Mesenchymal stem cell (in vitro differentiated cells and primary cell): ENCODE measurements at regions not wholly inside any gene's neighbourhood (a gene's known extent, or its start where the extent isn't known, plus 50 kb on each side); places are given as distances from the start of the nearest gene placed in this dataset.

ENCODE experiments used
- DNase-seq: peaks from one replicate; pipeline ENCODE4 v3.0.0-alpha.2; 2013
- H2AFZ ChIP-seq: one replicate; pipeline ENCODE4 v1.6.1; 2013; ENCODE audit warnings: low read depth, mild to moderate bottlenecking, control low read depth, inconsistent platforms, low read length, moderate library complexity
- H2AK5ac ChIP-seq: 2 replicates; pipeline ENCODE4 v1.6.1; 2013; ENCODE audit warnings: low read length, moderate library complexity, mild to moderate bottlenecking, inconsistent platforms; ENCODE audit not compliant: severe bottlenecking
- H2BK120ac ChIP-seq: one replicate; pipeline ENCODE4 v1.6.1; 2013; ENCODE audit warnings: low read depth, mild to moderate bottlenecking, inconsistent platforms, low read length, moderate library complexity
- H2BK12ac ChIP-seq, 2 experiments: one replicate each; pipeline ENCODE4 v1.6.1; 2013; ENCODE audit warnings: inconsistent platforms in 2 of 2, low read length in 2 of 2, mild to moderate bottlenecking in 2 of 2, moderate library complexity in 2 of 2, control low read depth in 1 of 2
- H2BK15ac ChIP-seq: one replicate; pipeline ENCODE4 v1.6.1; 2013; ENCODE audit warnings: mild to moderate bottlenecking, low read depth, inconsistent platforms; ENCODE audit not compliant: poor library complexity, severe bottlenecking
- H2BK5ac ChIP-seq: 2 replicates; pipeline ENCODE4 v1.6.1; 2013; ENCODE audit warnings: low read depth, mild to moderate bottlenecking, low read length, control low read depth, inconsistent platforms; ENCODE audit not compliant: poor library complexity, severe bottlenecking
- H3K14ac ChIP-seq, 2 experiments: one replicate each; pipeline ENCODE4 v1.6.1; 2013; ENCODE audit warnings: inconsistent platforms in 2 of 2, low read length in 2 of 2, control low read depth in 1 of 2, mild to moderate bottlenecking in 1 of 2, moderate library complexity in 1 of 2
- H3K18ac ChIP-seq, 2 experiments: one replicate each; pipeline ENCODE4 v1.6.1; 2013; ENCODE audit warnings: inconsistent platforms in 2 of 2, low read length in 2 of 2, control low read depth in 1 of 2, low read depth in 1 of 2, mild to moderate bottlenecking in 1 of 2
- H3K23ac ChIP-seq, 2 experiments: one replicate each; pipeline ENCODE4 v1.6.1; 2013; ENCODE audit warnings: inconsistent platforms in 2 of 2, low read length in 2 of 2, mild to moderate bottlenecking in 2 of 2, moderate library complexity in 2 of 2, control low read depth in 1 of 2
- H3K27ac ChIP-seq: 2 replicates; pipeline ENCODE4 v1.5.1; 2013; ENCODE audit warnings: mild to moderate bottlenecking, moderate library complexity, low read length, control low read depth, inconsistent platforms; ENCODE audit not compliant: poor library complexity, severe bottlenecking
- H3K27me3 ChIP-seq, 2 experiments: 2 replicates each; pipeline versions ENCODE4 v1.6.1 to v1.7.0; 2013; ENCODE audit warnings: low read length in 2 of 2, mild to moderate bottlenecking in 2 of 2, moderate library complexity in 2 of 2, control low read depth in 1 of 2, inconsistent platforms in 1 of 2; ENCODE audit not compliant: control insufficient read depth in 1 of 2, insufficient read depth in 1 of 2
- H3K36me3 ChIP-seq, 2 experiments: 2 replicates each; pipeline versions ENCODE4 v1.6.1 to v1.7.0; 2013; ENCODE audit warnings: low read length in 2 of 2, control low read depth in 1 of 2, inconsistent platforms in 1 of 2, low read depth in 1 of 2, mild to moderate bottlenecking in 1 of 2; ENCODE audit not compliant: insufficient read depth in 2 of 2, control insufficient read depth in 1 of 2
- H3K4ac ChIP-seq, 2 experiments: one replicate each; pipeline ENCODE4 v1.6.1; 2013; ENCODE audit warnings: inconsistent platforms in 2 of 2, low read length in 2 of 2, mild to moderate bottlenecking in 2 of 2, moderate library complexity in 2 of 2, control low read depth in 1 of 2, low read depth in 1 of 2
- H3K4me1 ChIP-seq: 2 replicates; pipeline ENCODE4 v1.6.1; 2013; ENCODE audit warnings: low read depth, low read length, control low read depth; ENCODE audit not compliant: control insufficient read depth, insufficient read depth
- H3K4me2 ChIP-seq: 2 replicates; pipeline ENCODE4 v1.6.1; 2013; ENCODE audit warnings: low read length, mild to moderate bottlenecking, inconsistent platforms; ENCODE audit not compliant: poor library complexity, severe bottlenecking
- H3K4me3 ChIP-seq, 2 experiments: 2 replicates each; pipeline versions ENCODE4 v1.5.1 to v1.7.0; 2013; ENCODE audit warnings: low read length in 2 of 2, mild to moderate bottlenecking in 2 of 2, control low read depth in 1 of 2, low read depth in 1 of 2; ENCODE audit not compliant: insufficient read depth in 1 of 2
- H3K79me1 ChIP-seq: replicated peaks from 2 replicates; pipeline ENCODE4 v1.6.1; 2013; ENCODE audit warnings: mild to moderate bottlenecking, control low read depth, low read length, inconsistent platforms; ENCODE audit not compliant: poor library complexity, severe bottlenecking
- H3K9ac ChIP-seq: 2 replicates; pipeline ENCODE4 v1.7.0; 2013; ENCODE audit warnings: mild to moderate bottlenecking, low read length, moderate library complexity
- H3K9me3 ChIP-seq: 2 replicates; pipeline ENCODE4 v1.7.0; 2013; ENCODE audit warnings: mild to moderate bottlenecking, low read length; ENCODE audit not compliant: control insufficient read depth
- H4K8ac ChIP-seq: one replicate; pipeline ENCODE4 v1.6.1; 2013; ENCODE audit warnings: inconsistent platforms, mild to moderate bottlenecking, low read length, moderate library complexity
- H4K91ac ChIP-seq: one replicate; pipeline ENCODE4 v1.6.1; 2013; ENCODE audit warnings: mild to moderate bottlenecking, low read length, inconsistent platforms
- WGBS: methylation state at CpG from one replicate; pipeline ENCODE4 v1.1.7; 2013; ENCODE audit warnings: mixed read lengths; 5-methylcytosine and 5-hydroxymethylcytosine counted together

DNA sequence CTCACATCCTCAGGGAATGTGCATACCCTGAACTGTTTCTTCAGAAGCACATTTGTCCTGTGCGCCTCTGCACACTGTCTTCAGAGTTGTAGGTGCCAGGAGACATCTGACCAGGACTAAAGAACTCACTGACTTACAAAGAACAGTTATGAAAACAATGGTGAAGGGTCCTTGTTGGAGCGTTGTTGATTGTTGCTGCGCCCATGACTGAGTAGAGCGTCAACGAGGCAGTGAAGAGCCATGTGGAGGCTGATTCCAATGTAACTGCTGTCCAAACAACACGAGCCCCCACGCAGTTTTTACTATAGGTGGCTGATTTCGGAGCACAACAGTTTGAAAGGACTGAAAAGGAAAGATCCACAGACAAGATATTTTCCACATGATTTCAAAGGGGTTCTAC is 380.3 kb downstream of the CDH26 start:
- H3K9ac ChIP-seq: no peak overlapping the region
- H4K8ac ChIP-seq: no peak overlapping the region
- H2AFZ ChIP-seq: no peak overlapping the region
- H3K4me2 ChIP-seq: no peak overlapping the region
- no peaks in the 10 kb centered on the region for H3K36me3 ChIP-seq
- no peak overlapping the region for H2BK5ac ChIP-seq
- no peaks in the 10 kb centered on the region for H3K4me1 ChIP-seq
- no peak overlapping the region for H3K4ac ChIP-seq
- no peak overlapping the region for H3K18ac ChIP-seq
- H3K23ac ChIP-seq: no peak overlapping the region
- H2BK12ac ChIP-seq: no peak overlapping the region
- 57% methylated on average over 8 of the region's 8 CpGs for WGBS
- H2BK120ac ChIP-seq: no peak overlapping the region
- H3K14ac ChIP-seq: no peak overlapping the region
- no peak overlapping the region for H2BK15ac ChIP-seq
- DNase-seq: no peak
- H3K27ac ChIP-seq: no peak overlapping the region
- no peak overlapping the region for H4K91ac ChIP-seq
- H3K27me3 ChIP-seq: no peaks in the 10 kb centered on the region
- H3K79me1 ChIP-seq: no peaks in the 10 kb centered on the region
- no peaks in the 10 kb centered on the region for H3K9me3 ChIP-seq
- no peak overlapping the region for H3K4me3 ChIP-seq
- no peak overlapping the region for H2AK5ac ChIP-seq

DNA sequence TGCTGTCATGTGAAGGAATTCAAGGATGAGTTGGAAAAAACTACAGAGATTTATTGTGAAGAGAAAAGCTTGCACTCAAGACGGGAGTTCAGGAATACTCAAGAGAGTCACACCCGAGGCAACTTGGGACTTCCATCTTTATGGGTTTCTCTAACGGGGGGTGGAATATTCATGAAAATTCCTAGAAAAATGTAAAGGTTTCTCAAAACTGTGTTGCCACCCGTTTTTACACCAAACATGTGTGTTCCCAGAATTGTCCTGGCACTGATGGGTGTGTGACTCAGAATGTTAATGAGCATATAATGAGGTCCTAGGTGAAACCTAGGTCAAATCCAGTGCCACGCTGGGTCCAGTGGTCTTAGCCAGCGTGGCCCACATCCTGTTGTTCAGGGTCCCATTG is 381.5 kb downstream of the CDH26 start:
- no peak overlapping the region for H4K91ac ChIP-seq
- H2BK15ac ChIP-seq: no peak overlapping the region
- no peak overlapping the region for H2BK120ac ChIP-seq
- H3K4ac ChIP-seq: no peak overlapping the region
- 61% methylated on average over 6 of the region's 6 CpGs for WGBS
- no peaks in the 10 kb centered on the region for H3K27me3 ChIP-seq
- no peaks in the 10 kb centered on the region for H3K4me1 ChIP-seq
- no peaks in the 10 kb centered on the region for H3K79me1 ChIP-seq
- no peak overlapping the region for H3K4me3 ChIP-seq
- no peak overlapping the region for H4K8ac ChIP-seq
- no peak overlapping the region for H2AFZ ChIP-seq
- H3K9me3 ChIP-seq: no peaks in the 10 kb centered on the region
- DNase-seq: no peak
- no peak overlapping the region for H3K18ac ChIP-seq
- H3K23ac ChIP-seq: no peak overlapping the region
- no peak overlapping the region for H3K4me2 ChIP-seq
- H3K27ac ChIP-seq: no peak overlapping the region
- no peak overlapping the region for H3K9ac ChIP-seq
- no peaks in the 10 kb centered on the region for H3K36me3 ChIP-seq
- H2AK5ac ChIP-seq: no peak overlapping the region
- H3K14ac ChIP-seq: no peak overlapping the region
- no peak overlapping the region for H2BK5ac ChIP-seq
- no peak overlapping the region for H2BK12ac ChIP-seq

GRCh38 chr20:60340232-60340631 is 382.0 kb downstream of the CDH26 start:
- Histone ChIP-seq H3K9me3 (no peaks in the 10 kb centered on the region), H2BK5ac (no peak overlapping the region), H3K36me3 (no peaks in the 10 kb centered on the region), H3K14ac (no peak overlapping the region), H3K4me2 (no peak overlapping the region), H3K23ac (no peak overlapping the region), H2AFZ (no peak overlapping the region), H3K9ac (no peak overlapping the region), H4K8ac (no peak overlapping the region), H3K18ac (no peak overlapping the region), H3K4me1 (peaks cover 1% of the 10 kb centered on the region), H3K79me1 (no peaks in the 10 kb centered on the region), H2AK5ac (no peak overlapping the region), H3K4me3 (no peak overlapping the region), H3K27ac (no peak overlapping the region), H2BK15ac (no peak overlapping the region), H4K91ac (no peak overlapping the region), H3K4ac (no peak overlapping the region), H2BK12ac (no peak overlapping the region), H2BK120ac (no peak overlapping the region), H3K27me3 (no peaks in the 10 kb centered on the region)
- WGBS: 64% methylated on average over 4 of the region's 4 CpGs
- DNase-seq: no peak

- H4K8ac ChIP-seq: no peak overlapping the region
- H2BK15ac ChIP-seq: no peak overlapping the region
- H3K27ac ChIP-seq: no peak overlapping the region
- H3K36me3 ChIP-seq: no peaks in the 10 kb centered on the region
- H3K4ac ChIP-seq: no peak overlapping the region
- H3K9ac ChIP-seq: no peak overlapping the region
- H3K27me3 ChIP-seq: no peaks in the 10 kb centered on the region
- no peak overlapping the region for H2BK12ac ChIP-seq
- H3K14ac ChIP-seq: no peak overlapping the region
- no peak overlapping the region for H3K18ac ChIP-seq
- H4K91ac ChIP-seq: no peak overlapping the region
- H3K4me2 ChIP-seq: no peak overlapping the region
- 83% methylated on average over 7 of the region's 7 CpGs for WGBS
- H3K79me1 ChIP-seq: no peaks in the 10 kb centered on the region
- no peak for DNase-seq
- H2AK5ac ChIP-seq: no peak overlapping the region
- H3K23ac ChIP-seq: no peak overlapping the region
- H2BK120ac ChIP-seq: no peak overlapping the region
- H3K4me1 ChIP-seq: peaks cover 2% of the 10 kb centered on the region
- H2AFZ ChIP-seq: no peak overlapping the region
- H2BK5ac ChIP-seq: no peak overlapping the region
- H3K4me3 ChIP-seq: no peak overlapping the region
- H3K9me3 ChIP-seq: no peaks in the 10 kb centered on the region
Observed at GRCh38 chr20:60341062-60341461, 382.8 kb downstream of the CDH26 start.
